ENCODE measurements at regions not wholly inside any gene's neighbourhood (a gene's known extent, or its start where the extent isn't known, plus 50 kb on each side); places are given as distances from the start of the nearest gene placed in this dataset.

- Histone ChIP-seq H3K9ac (no peak overlapping the region), H3K9me3 (no peaks in the 10 kb centered on the region), H3K79me2 (ENCODE audit: insufficient read depth) (no peaks in the 10 kb centered on the region), H3K27me3 (ENCODE audit: insufficient read depth) (no peaks in the 10 kb centered on the region), H4K20me1 (ENCODE audit: insufficient read depth) (no peaks in the 10 kb centered on the region), H3K36me3 (replicated peaks in 1 of 2; ENCODE audit: control insufficient read depth in 1 of 2, insufficient read depth in 2 of 2, low read length in 1 of 2) (no peaks in the 10 kb centered on the region), H2AFZ (ENCODE audit: low read depth) (no peak overlapping the region), H3K27ac (ENCODE audit: low read depth in 2 of 2, low read length in 1 of 2) (peak overlapping the region in 1 of 2 experiments; percentile 3; a peak in 1 of 4 replicates), H3F3A (replicated peaks; ENCODE audit: insufficient read depth) (peaks cover 5% of the 10 kb centered on the region), H3K9me2 (no peaks in the 10 kb centered on the region), H3K4me1 (ENCODE audit: control insufficient read depth in 1 of 2, insufficient read depth in 2 of 2, low read depth in 1 of 2, low read length in 1 of 2) (peaks cover 4 to 9% of the 10 kb centered on the region in 2 experiments; a peak in 2 of 4 replicates), H3K4me2 (no peak overlapping the region), H3K4me3 (ENCODE audit: low read depth in 2 of 2, low read length in 1 of 2) (no peak overlapping the region)
- TF ChIP-seq RFX5 (IDR thresholded peaks at IDR 0.05; ENCODE audit: low read length) (no peak), POLR2AphosphoS5 (IDR thresholded peaks at IDR 0.05; ENCODE audit: low read depth, low read length) (no peak), IRF3 (IDR thresholded peaks at IDR 0.05; ENCODE audit: low read depth, low read length) (no peak), TCF12 (IDR thresholded peaks at IDR 0.05) (no peak), GABPA (IDR thresholded peaks at IDR 0.05; ENCODE audit: low read depth) (no peak), EZH2phosphoT487 (IDR thresholded peaks at IDR 0.05; ENCODE audit: borderline replicate concordance, low read depth) (no peak), NFIC (IDR thresholded peaks at IDR 0.05; ENCODE audit: borderline replicate concordance) (no peak), MEF2A (IDR thresholded peaks at IDR 0.05; ENCODE audit: borderline replicate concordance, low read depth) (no peak)
- TF ChIP-seq, protein P1, sequence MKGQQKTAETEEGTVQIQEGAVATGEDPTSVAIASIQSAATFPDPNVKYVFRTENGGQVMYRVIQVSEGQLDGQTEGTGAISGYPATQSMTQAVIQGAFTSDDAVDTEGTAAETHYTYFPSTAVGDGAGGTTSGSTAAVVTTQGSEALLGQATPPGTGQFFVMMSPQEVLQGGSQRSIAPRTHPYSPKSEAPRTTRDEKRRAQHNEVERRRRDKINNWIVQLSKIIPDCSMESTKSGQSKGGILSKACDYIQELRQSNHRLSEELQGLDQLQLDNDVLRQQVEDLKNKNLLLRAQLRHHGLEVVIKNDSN (IDR thresholded peaks at IDR 0.05; ENCODE audit: borderline replicate concordance, low read depth), result no peak
- no peak for DNase-seq
- WGBS (ENCODE audit: low lambda C conversion rate), result 93% methylated on average over 1 of the region's 1 CpG
- CTCF ChIA-PET, result no interaction called here
- POLR2A ChIA-PET, result no interaction called here
Measured at GRCh38 chr18:42178376-42179080, 223.5 kb downstream of the PIK3C3 start.

DNA sequence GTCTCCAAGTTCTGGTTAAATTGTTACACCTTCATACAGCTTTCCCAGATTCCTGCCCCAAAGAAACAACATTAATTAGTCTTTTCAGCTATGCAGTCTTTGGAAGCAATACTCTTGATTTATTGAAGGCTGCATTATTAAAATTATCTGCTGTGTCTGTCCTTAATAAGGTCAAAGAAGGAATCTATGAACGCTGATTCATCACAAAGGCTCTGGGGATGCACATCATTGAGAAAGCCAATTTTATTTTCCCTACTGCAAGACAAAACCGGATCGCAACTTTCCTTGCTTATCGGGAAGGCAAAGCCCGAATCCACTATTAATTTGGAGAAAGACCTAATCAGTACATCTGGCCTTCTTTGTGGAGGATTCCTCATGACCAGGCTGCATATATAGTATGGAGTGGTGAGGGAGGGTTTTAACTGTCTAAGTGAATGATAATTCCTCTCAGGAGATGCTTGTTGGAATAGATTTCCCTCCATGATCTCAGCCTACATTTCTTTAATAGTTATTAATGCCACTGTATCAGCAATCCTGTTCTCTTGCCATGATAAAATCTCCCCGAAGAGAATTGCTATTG lies 224.6 kb downstream of the PIK3C3 start:
- WGBS (ENCODE audit: low lambda C conversion rate), result 73% methylated on average over 6 of the region's 6 CpGs
- no peaks in the 10 kb centered on the region for H3K79me2 ChIP-seq (ENCODE audit: insufficient read depth)
- ChIA-PET CTCF (interaction anchor here (0.6 kb wide), 1 partner anchor 37 kb away, joined by 3 read pairs; no protein-coding TSS in a partner anchor), POLR2A (no interaction called here)
- H3K9me2 ChIP-seq, result no peaks in the 10 kb centered on the region
- H2AFZ ChIP-seq (ENCODE audit: low read depth), result no peak overlapping the region
- H3K9me3 ChIP-seq, result no peaks in the 10 kb centered on the region
- H3K4me1 ChIP-seq (ENCODE audit: control insufficient read depth in 1 of 2, insufficient read depth in 2 of 2, low read depth in 1 of 2, low read length in 1 of 2), result peaks cover 4 to 12% of the 10 kb centered on the region in 2 experiments; a peak in 2 of 4 replicates
- no peaks in the 10 kb centered on the region for H3K36me3 ChIP-seq (replicated peaks in 1 of 2; ENCODE audit: control insufficient read depth in 1 of 2, insufficient read depth in 2 of 2, low read length in 1 of 2)
- H3K4me2 ChIP-seq, result no peak overlapping the region
- no peaks in the 10 kb centered on the region for H4K20me1 ChIP-seq (ENCODE audit: insufficient read depth)
- H3K4me3 ChIP-seq (ENCODE audit: low read depth in 2 of 2, low read length in 1 of 2), result no peak overlapping the region
- H3F3A ChIP-seq (replicated peaks; ENCODE audit: insufficient read depth), result peaks cover 7% of the 10 kb centered on the region
- DNase-seq, result no peak
- H3K27ac ChIP-seq (ENCODE audit: low read depth in 2 of 2, low read length in 1 of 2), result no peak overlapping the region; a peak in 1 of 4 replicates
- H3K27me3 ChIP-seq (ENCODE audit: insufficient read depth), result no peaks in the 10 kb centered on the region
- no peak overlapping the region for H3K9ac ChIP-seq
- TF ChIP-seq TAF1 (IDR thresholded peaks at IDR 0.05; ENCODE audit: borderline replicate concordance, low read depth, low read length), result no peak
- TF ChIP-seq CHD2 (IDR thresholded peaks at IDR 0.05; ENCODE audit: low read length, partially characterized antibody), result no peak
- TF ChIP-seq RCOR1 (IDR thresholded peaks at IDR 0.05; ENCODE audit: low read length), result no peak
- no peak for TF ChIP-seq USF2 (IDR thresholded peaks at IDR 0.05; ENCODE audit: borderline replicate concordance, low read depth, low read length)
- no peak for TF ChIP-seq CTCF (IDR thresholded peaks at IDR 0.05)
- no peak for TF ChIP-seq NFIC (IDR thresholded peaks at IDR 0.05; ENCODE audit: borderline replicate concordance)
- TF ChIP-seq EZH2phosphoT487 (IDR thresholded peaks at IDR 0.05; ENCODE audit: borderline replicate concordance, low read depth), result no peak
- TF ChIP-seq SIN3A (IDR thresholded peaks at IDR 0.05; ENCODE audit: borderline replicate concordance, low read depth, low read length), result no peak
- no peak for TF ChIP-seq POLR2AphosphoS5 (IDR thresholded peaks at IDR 0.05; ENCODE audit: low read depth, low read length)
- no peak for TF ChIP-seq ZBTB33 (IDR thresholded peaks at IDR 0.05; ENCODE audit: borderline replicate concordance, low read depth)
